ENCODE measurements at regions not wholly inside any gene's neighbourhood (a gene's known extent, or its start where the extent isn't known, plus 50 kb on each side); places are given as distances from the start of the nearest gene placed in this dataset.

DNA sequence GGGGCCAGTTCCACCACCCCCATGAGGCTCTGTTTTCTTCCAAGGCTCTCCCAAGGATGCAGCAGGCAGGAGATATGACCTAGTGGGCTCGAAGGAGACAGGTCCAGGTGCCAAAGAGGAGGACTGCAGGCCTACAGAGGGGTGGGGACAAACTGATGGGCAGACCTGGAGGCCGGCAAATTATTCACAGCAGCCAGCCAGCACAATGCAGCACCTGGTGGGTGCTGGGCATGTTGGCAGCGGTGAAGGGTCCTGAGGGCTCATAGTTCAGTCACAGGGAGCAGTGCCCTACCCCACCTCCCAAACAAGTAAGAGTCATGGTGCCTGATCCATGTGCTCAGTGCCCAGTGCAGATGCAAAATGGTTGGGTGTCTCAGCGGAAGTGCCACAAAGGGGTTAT, 171.7 kb downstream of the ABHD5 start:
- Histone ChIP-seq H3K27me3 (ENCODE audit: insufficient read depth) (no peaks in the 10 kb centered on the region), H3K4me1 (ENCODE audit: control insufficient read depth in 1 of 2, insufficient read depth in 2 of 2, low read depth in 1 of 2, low read length in 1 of 2) (peaks cover 0 to 17% of the 10 kb centered on the region in 2 experiments; a peak in 2 of 4 replicates), H3K27ac (ENCODE audit: low read depth in 2 of 2, low read length in 1 of 2) (no peak overlapping the region), H3K36me3 (replicated peaks in 1 of 2; ENCODE audit: control insufficient read depth in 1 of 2, insufficient read depth in 2 of 2, low read length in 1 of 2) (no peaks in the 10 kb centered on the region), H4K20me1 (ENCODE audit: insufficient read depth) (no peaks in the 10 kb centered on the region), H3K9ac (no peak overlapping the region), H3K4me2 (no peak overlapping the region), H3K79me2 (ENCODE audit: insufficient read depth) (no peaks in the 10 kb centered on the region), H3K9me2 (no peaks in the 10 kb centered on the region), H2AFZ (ENCODE audit: low read depth) (no peak overlapping the region), H3K4me3 (ENCODE audit: low read depth in 2 of 2, low read length in 1 of 2) (no peak overlapping the region), H3F3A (replicated peaks; ENCODE audit: insufficient read depth) (peaks cover 11% of the 10 kb centered on the region), H3K9me3 (no peaks in the 10 kb centered on the region)
- WGBS (ENCODE audit: low lambda C conversion rate), result 77% methylated on average over 4 of the region's 4 CpGs
- CTCF ChIA-PET, result no interaction called here
- POLR2A ChIA-PET, result no interaction called here
- no peak for DNase-seq
- TF ChIP-seq NRF1 (IDR thresholded peaks at IDR 0.05; ENCODE audit: low read depth, low read length) (no peak), CHD2 (IDR thresholded peaks at IDR 0.05; ENCODE audit: low read length, partially characterized antibody) (no peak), FOSL2 (IDR thresholded peaks at IDR 0.05; ENCODE audit: borderline replicate concordance, low read depth) (no peak), MXI1 (IDR thresholded peaks at IDR 0.05; ENCODE audit: low read depth, low read length) (no peak), RCOR1 (IDR thresholded peaks at IDR 0.05; ENCODE audit: low read length) (no peak), RAD21 (IDR thresholded peaks at IDR 0.05; ENCODE audit: low read length) (no peak), NFIC (IDR thresholded peaks at IDR 0.05; ENCODE audit: borderline replicate concordance) (no peak), EZH2phosphoT487 (IDR thresholded peaks at IDR 0.05; ENCODE audit: borderline replicate concordance, low read depth) (no peak), RFX5 (IDR thresholded peaks at IDR 0.05; ENCODE audit: low read length) (no peak), SIN3A (IDR thresholded peaks at IDR 0.05; ENCODE audit: borderline replicate concordance, low read depth, low read length) (no peak), YY1 (IDR thresholded peaks at IDR 0.05; ENCODE audit: low read depth) (no peak)
- TF ChIP-seq, protein P1, sequence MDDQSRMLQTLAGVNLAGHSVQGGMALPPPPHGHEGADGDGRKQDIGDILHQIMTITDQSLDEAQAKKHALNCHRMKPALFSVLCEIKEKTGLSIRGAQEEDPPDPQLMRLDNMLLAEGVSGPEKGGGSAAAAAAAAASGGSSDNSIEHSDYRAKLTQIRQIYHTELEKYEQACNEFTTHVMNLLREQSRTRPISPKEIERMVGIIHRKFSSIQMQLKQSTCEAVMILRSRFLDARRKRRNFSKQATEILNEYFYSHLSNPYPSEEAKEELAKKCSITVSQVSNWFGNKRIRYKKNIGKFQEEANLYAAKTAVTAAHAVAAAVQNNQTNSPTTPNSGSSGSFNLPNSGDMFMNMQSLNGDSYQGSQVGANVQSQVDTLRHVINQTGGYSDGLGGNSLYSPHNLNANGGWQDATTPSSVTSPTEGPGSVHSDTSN (IDR thresholded peaks at IDR 0.05), result no peak
- TF ChIP-seq, protein P2, sequence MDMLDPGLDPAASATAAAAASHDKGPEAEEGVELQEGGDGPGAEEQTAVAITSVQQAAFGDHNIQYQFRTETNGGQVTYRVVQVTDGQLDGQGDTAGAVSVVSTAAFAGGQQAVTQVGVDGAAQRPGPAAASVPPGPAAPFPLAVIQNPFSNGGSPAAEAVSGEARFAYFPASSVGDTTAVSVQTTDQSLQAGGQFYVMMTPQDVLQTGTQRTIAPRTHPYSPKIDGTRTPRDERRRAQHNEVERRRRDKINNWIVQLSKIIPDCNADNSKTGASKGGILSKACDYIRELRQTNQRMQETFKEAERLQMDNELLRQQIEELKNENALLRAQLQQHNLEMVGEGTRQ (IDR thresholded peaks at IDR 0.05; ENCODE audit: borderline replicate concordance, low read depth, low read length), result no peak
- TF ChIP-seq, protein P3, sequence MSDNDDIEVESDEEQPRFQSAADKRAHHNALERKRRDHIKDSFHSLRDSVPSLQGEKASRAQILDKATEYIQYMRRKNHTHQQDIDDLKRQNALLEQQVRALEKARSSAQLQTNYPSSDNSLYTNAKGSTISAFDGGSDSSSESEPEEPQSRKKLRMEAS (IDR thresholded peaks at IDR 0.05; ENCODE audit: low read depth), result no peak
- TF ChIP-seq, protein P4, sequence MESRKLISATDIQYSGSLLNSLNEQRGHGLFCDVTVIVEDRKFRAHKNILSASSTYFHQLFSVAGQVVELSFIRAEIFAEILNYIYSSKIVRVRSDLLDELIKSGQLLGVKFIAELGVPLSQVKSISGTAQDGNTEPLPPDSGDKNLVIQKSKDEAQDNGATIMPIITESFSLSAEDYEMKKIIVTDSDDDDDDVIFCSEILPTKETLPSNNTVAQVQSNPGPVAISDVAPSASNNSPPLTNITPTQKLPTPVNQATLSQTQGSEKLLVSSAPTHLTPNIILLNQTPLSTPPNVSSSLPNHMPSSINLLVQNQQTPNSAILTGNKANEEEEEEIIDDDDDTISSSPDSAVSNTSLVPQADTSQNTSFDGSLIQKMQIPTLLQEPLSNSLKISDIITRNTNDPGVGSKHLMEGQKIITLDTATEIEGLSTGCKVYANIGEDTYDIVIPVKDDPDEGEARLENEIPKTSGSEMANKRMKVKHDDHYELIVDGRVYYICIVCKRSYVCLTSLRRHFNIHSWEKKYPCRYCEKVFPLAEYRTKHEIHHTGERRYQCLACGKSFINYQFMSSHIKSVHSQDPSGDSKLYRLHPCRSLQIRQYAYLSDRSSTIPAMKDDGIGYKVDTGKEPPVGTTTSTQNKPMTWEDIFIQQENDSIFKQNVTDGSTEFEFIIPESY (IDR thresholded peaks at IDR 0.05; ENCODE audit: borderline replicate concordance, low read depth), result no peak
